ENCODE measurements at regions not wholly inside any gene's neighbourhood (a gene's known extent, or its start where the extent isn't known, plus 50 kb on each side); places are given as distances from the start of the nearest gene placed in this dataset.

DNA sequence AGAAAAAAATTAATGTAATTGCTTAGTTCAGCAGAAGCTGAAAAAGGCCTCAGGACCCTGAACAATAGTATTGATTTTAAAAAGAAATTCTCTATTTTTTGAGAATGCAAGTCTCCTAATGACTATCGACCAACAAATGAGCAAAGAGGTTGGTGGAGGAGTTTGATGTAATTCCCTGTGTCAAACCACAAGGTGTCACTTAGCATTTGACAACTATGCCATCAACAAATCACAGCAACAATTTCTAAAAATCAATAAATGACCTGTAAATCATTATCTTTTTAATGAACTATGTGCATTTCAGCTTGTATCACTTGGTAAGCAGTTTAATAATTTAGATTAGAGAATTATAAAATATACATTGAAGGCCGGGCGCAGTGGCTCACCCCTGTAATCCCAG is 133.7 kb downstream of the PRELID2 start:
- TF ChIP-seq, protein P1, sequence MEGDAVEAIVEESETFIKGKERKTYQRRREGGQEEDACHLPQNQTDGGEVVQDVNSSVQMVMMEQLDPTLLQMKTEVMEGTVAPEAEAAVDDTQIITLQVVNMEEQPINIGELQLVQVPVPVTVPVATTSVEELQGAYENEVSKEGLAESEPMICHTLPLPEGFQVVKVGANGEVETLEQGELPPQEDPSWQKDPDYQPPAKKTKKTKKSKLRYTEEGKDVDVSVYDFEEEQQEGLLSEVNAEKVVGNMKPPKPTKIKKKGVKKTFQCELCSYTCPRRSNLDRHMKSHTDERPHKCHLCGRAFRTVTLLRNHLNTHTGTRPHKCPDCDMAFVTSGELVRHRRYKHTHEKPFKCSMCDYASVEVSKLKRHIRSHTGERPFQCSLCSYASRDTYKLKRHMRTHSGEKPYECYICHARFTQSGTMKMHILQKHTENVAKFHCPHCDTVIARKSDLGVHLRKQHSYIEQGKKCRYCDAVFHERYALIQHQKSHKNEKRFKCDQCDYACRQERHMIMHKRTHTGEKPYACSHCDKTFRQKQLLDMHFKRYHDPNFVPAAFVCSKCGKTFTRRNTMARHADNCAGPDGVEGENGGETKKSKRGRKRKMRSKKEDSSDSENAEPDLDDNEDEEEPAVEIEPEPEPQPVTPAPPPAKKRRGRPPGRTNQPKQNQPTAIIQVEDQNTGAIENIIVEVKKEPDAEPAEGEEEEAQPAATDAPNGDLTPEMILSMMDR (IDR thresholded peaks at IDR 0.05): no peak
- no peak for TF ChIP-seq POLR2A (IDR thresholded peaks at IDR 0.05)

All from esophagus squamous epithelium (tissue), 4 donors.